Uterus (tissue), 3 donors: ENCODE measurements at regions not wholly inside any gene's neighbourhood (a gene's known extent, or its start where the extent isn't known, plus 50 kb on each side); places are given as distances from the start of the nearest gene placed in this dataset.
"Not testable (repeated sequence)": the region's sequence is repeated elsewhere in the genome, so short reads cannot be mapped to it uniquely, and the experiment has no call there.

Source experiments
- DNase-seq, 2 donors: peaks; one replicate each; pipeline ENCODE4 v3.0.0-alpha.2; 2019 to 2020
- H3K27ac ChIP-seq, 2 donors: fragments of 200-600 bp; sonication (generic); 1 replicate in 1 of 2; 2 replicates in 1 of 2; pipeline ENCODE4 v1.5.1; 2016 to 2018
- H3K27me3 ChIP-seq, 2 donors: fragments of 200-600 bp; sonication (generic); one replicate each; pipeline ENCODE4 v1.5.1; 2018 to 2019; ENCODE audit warnings: control low read depth in 1 of 2
- H3K36me3 ChIP-seq, 2 donors: fragments of 200-600 bp; sonication (generic); one replicate each; pipeline ENCODE4 v1.5.1; 2019; ENCODE audit warnings: control low read depth in 1 of 2
- H3K4me1 ChIP-seq, 2 donors: fragments of 200-600 bp; sonication (generic); one replicate each; pipeline ENCODE4 v1.5.1; 2018 to 2019; ENCODE audit warnings: control low read depth in 1 of 2
- H3K4me3 ChIP-seq, 2 donors: fragments of 200-600 bp; sonication (generic); 1 replicate in 1 of 2; 2 replicates in 1 of 2; pipeline ENCODE4 v1.5.1; 2018 to 2019; ENCODE audit warnings: mild to moderate bottlenecking in 1 of 2
- H3K9me3 ChIP-seq, 2 donors: fragments of 200-600 bp; sonication (generic); one replicate each; pipeline ENCODE4 v1.5.1; 2019; ENCODE audit warnings: control low read depth in 1 of 2
- POLR2A ChIP-seq, 2 donors: fragments of 450-650 bp; IDR thresholded peaks; one replicate each; pipeline ENCODE4 v1.6.1; 2016; ENCODE audit warnings: antibody characterized with exemption in 2 of 2, mild to moderate bottlenecking in 1 of 2, moderate library complexity in 1 of 2
- intact Hi-C: fragments of 100-400 bp; cut with DNase I; formaldehyde crosslinking; loops from one replicate; pipeline ENCODE4 v1.15.1; 2023; ENCODE audit warnings: low total_unique reads
- TF ChIP-seq, protein P1 (sequence below), 4 experiments: fragments of 200-600 bp in 2 of 4; fragments of 450-650 bp in 2 of 4; sonication (generic) in 2 of 4; IDR thresholded peaks; one replicate each; pipeline ENCODE4 v1.5.1; 2016 to 2019; ENCODE audit warnings: antibody characterized with exemption in 4 of 4, mild to moderate bottlenecking in 2 of 4, moderate library complexity in 1 of 4
- donor health status: DM: yes; HTN: yes; CAD: no.

DNA sequence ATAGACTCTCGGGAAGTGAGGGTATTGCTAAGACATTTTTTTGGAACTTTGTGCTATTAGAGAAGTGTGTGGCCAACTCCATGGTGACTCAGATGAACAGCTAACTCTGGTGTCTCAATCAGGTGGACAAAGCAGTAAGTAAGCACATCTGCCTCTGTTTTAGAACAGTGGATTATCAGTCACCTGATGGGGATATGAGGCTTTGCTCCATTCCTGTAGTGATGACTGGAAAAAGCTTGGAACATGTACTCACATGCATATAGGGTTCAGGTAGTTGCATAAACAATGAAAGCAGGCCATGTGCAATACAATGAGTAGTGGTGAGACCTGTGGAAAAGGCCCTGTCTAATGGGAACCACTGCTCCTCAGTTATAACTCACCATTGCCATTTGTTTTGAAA is 168.2 kb upstream of the FBN2 start:
- H3K4me3 ChIP-seq: no peak overlapping the region
- no peaks in the 10 kb centered on the region for H3K4me1 ChIP-seq
- no peak for DNase-seq
- intact Hi-C loops: no loop called here
- no peak overlapping the region for H3K27ac ChIP-seq
- no peaks in the 10 kb centered on the region for H3K36me3 ChIP-seq
- TF ChIP-seq POLR2A (IDR thresholded peaks at IDR 0.05): no peak
- TF ChIP-seq, protein P1, sequence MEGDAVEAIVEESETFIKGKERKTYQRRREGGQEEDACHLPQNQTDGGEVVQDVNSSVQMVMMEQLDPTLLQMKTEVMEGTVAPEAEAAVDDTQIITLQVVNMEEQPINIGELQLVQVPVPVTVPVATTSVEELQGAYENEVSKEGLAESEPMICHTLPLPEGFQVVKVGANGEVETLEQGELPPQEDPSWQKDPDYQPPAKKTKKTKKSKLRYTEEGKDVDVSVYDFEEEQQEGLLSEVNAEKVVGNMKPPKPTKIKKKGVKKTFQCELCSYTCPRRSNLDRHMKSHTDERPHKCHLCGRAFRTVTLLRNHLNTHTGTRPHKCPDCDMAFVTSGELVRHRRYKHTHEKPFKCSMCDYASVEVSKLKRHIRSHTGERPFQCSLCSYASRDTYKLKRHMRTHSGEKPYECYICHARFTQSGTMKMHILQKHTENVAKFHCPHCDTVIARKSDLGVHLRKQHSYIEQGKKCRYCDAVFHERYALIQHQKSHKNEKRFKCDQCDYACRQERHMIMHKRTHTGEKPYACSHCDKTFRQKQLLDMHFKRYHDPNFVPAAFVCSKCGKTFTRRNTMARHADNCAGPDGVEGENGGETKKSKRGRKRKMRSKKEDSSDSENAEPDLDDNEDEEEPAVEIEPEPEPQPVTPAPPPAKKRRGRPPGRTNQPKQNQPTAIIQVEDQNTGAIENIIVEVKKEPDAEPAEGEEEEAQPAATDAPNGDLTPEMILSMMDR (IDR thresholded peaks at IDR 0.05): no peak
- no peaks in the 10 kb centered on the region for H3K27me3 ChIP-seq
- no peaks in the 10 kb centered on the region for H3K9me3 ChIP-seq

DNA sequence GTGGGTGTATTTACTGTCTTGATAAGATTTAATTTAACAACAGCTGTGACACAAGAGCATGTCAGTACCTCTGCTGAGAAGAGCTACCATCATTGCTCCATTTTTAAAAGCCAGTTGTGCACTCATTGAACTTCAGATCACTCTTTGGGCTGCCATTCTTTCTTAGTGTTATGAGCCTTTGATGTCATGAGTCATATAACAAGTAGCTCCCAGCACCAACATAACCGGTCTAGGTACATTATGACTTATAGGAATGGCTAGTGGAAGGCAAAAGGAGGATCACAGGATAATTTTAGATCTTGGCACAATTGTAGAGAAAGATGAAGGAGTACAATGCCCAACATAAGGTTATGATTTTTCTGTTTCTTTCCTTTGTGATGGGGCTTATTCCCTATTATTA is 170.8 kb upstream of the FBN2 start:
- Histone ChIP-seq H3K4me3 (no peak overlapping the region), H3K4me1 (no peaks in the 10 kb centered on the region), H3K36me3 (no peaks in the 10 kb centered on the region), H3K27me3 (no peaks in the 10 kb centered on the region), H3K9me3 (no peaks in the 10 kb centered on the region), H3K27ac (no peak overlapping the region)
- intact Hi-C loops: no loop called here
- TF ChIP-seq, protein P1 (IDR thresholded peaks at IDR 0.05): no peak
- no peak for TF ChIP-seq POLR2A (IDR thresholded peaks at IDR 0.05)
- DNase-seq: no peak

- H3K4me3 ChIP-seq: no peak overlapping the region
- no peak for DNase-seq
- intact Hi-C loops: no loop called here
- H3K36me3 ChIP-seq: no peaks in the 10 kb centered on the region
- TF ChIP-seq POLR2A (IDR thresholded peaks at IDR 0.05): no peak
- TF ChIP-seq, protein P1 (IDR thresholded peaks at IDR 0.05): no peak
- no peaks in the 10 kb centered on the region for H3K27me3 ChIP-seq
- H3K4me1 ChIP-seq: no peaks in the 10 kb centered on the region
- no peaks in the 10 kb centered on the region for H3K9me3 ChIP-seq
- H3K27ac ChIP-seq: no peak overlapping the region
Measured at GRCh38 chr5:128711216-128711615, 173.2 kb upstream of the FBN2 start.

DNA sequence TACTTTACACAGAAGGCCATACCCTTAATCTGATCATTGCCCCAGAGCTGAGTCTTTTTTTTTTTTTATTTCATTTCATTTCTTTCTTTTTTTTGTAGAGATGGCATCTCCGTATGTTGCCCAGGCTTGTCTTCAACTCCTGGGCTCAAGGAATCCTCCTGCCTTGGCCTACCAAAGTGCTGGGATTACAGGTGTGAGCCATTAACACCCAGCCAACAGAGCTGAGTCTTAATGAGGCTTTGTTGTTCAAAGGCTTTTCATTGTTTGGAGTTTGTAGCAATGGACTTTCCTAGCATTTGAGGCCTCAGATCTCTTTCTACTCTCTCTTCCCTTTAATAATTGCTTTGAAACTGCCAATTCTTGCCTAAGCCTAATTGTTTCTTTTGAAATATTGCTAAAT is 176.5 kb upstream of the FBN2 start:
- Histone ChIP-seq H3K9me3 (no peaks in the 10 kb centered on the region), H3K36me3 (no peaks in the 10 kb centered on the region), H3K4me3 (no peak overlapping the region), H3K27ac (no peak overlapping the region), H3K4me1 (no peaks in the 10 kb centered on the region), H3K27me3 (no peaks in the 10 kb centered on the region)
- no peak for DNase-seq
- no peak for TF ChIP-seq POLR2A (IDR thresholded peaks at IDR 0.05)
- TF ChIP-seq, protein P1 (IDR thresholded peaks at IDR 0.05): no peak
- intact Hi-C loops: no loop called here

DNA sequence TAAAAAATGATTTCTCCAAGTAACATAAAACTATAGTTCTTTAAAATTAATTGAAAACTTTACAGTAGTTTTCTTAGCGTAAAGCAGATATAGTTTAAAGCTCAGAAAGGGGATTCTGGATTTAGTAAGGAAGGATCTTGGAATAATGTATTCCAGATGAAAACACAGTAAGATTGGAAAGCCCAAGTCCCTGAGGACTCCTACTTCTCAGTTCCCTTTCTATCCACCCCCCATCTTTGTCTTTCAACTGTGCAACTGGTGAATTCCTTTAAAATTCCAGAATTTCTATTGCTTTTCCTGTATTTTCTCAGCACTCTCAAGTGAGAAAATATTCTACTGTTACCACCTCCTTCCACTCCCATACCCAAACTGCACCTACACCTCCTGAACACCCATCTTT is 184.5 kb upstream of the FBN2 start:
- no peak overlapping the region for H3K27ac ChIP-seq
- H3K9me3 ChIP-seq: no peaks in the 10 kb centered on the region
- no peak for TF ChIP-seq POLR2A (IDR thresholded peaks at IDR 0.05)
- TF ChIP-seq, protein P1 (IDR thresholded peaks at IDR 0.05): no peak
- intact Hi-C loops: no loop called here
- H3K36me3 ChIP-seq: no peaks in the 10 kb centered on the region
- H3K4me1 ChIP-seq: no peaks in the 10 kb centered on the region
- no peak overlapping the region for H3K4me3 ChIP-seq
- no peaks in the 10 kb centered on the region for H3K27me3 ChIP-seq
- no peak for DNase-seq

DNA sequence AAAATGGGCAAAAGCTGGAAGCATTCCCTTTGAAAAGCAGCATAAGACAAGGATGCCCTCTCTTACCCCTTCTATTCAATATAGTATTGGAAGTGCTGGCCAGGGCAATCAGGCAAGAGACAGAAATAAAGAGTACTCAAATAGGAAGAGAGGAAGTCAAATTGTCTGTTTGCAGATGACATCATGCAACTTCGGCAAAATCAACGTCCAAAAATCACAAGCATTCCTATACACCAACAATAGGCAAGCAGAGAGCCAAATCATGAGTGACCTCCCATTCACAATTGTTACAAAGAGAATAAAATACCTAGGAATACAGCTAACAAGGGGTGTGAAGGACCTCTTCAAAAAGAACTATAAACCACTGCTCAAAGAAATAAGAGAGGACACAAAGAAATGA is 192.0 kb upstream of the FBN2 start:
- not testable (repeated sequence) for H3K4me3 ChIP-seq, DNase-seq

GRCh38 chr5:128735656-128736055 is 197.6 kb upstream of the FBN2 start:
- H3K4me3 ChIP-seq, H3K27ac ChIP-seq, H3K36me3 ChIP-seq, H3K27me3 ChIP-seq, intact Hi-C loops, DNase-seq, H3K9me3 ChIP-seq, H3K4me1 ChIP-seq: not testable (repeated sequence)

More for the DNA sequence above, 192.0 kb upstream of the FBN2 start:
- H3K27ac ChIP-seq, H3K4me1 ChIP-seq, H3K36me3 ChIP-seq, H3K9me3 ChIP-seq, intact Hi-C loops, H3K27me3 ChIP-seq: not testable (repeated sequence)
